GM18867 (cell line): ENCODE measurements at regions not wholly inside any gene's neighbourhood (a gene's known extent, or its start where the extent isn't known, plus 50 kb on each side); places are given as distances from the start of the nearest gene placed in this dataset.

Experiments used
- ATAC-seq: cut with Tn5 transposase; IDR thresholded peaks from one replicate; pipeline ENCODE4 v1.9.1; 2021; ENCODE audit warnings: mild to moderate bottlenecking, moderate library complexity; ENCODE audit not compliant: unreplicated experiment

DNA sequence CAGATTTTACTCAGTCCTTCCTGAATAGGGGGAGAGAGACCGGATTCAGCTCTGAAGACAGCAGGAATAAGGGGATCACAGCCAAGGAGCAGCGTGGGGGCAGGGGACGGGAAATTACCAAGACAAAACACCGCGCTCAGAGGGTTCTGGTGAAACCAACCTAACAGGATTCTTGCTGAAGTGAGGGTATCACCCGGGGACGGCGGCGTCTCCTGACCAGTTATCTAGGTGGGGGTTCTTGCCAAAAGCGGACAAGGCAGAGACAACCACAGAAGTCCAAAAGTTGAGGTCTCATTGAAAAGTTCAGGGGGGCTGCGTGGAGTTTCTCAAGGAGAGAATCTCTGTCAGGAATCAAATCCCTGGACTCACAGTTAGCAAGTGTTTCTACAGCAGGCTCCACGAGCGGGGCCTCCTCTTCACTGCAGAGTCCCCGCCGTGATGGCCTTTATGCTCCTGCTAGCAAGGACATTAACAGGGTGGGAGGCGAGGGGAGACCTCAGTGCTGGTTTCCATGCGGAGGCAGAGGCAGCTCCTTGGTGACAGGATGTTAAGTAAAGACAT lies 291.0 kb downstream of the BRD1 start:
- ATAC-seq = no peak

DNA sequence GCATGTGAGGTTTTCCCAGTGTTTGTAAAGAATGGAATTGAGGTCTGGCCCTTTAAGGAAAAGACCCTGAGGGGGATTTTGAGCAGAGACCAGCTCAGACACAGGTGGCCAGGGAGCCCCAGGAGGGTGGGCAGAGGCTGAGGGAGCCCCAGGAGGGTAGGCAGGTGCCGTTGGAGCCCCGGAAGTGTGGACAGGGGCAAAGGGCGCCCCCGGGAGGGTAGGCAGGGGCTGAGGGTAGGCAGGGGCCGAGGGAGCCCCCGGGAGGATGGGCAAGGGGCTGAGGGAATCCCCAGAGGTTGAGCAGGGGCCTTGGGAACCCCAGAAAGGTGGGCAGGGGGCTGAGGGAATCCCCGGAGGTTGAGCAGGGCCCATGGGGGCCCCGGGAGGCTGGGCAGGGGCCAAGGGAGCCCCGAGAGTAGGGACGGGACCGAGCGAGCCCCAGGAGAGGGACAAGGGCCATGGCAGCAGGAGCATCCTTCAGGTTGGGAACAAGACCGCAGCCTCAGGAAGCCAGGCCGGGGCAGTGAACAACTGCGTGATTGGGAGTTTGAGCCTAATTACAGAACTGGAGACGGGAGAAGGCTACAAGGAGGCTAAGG lies 292.0 kb downstream of the BRD1 start:
- ATAC-seq = no peak

DNA sequence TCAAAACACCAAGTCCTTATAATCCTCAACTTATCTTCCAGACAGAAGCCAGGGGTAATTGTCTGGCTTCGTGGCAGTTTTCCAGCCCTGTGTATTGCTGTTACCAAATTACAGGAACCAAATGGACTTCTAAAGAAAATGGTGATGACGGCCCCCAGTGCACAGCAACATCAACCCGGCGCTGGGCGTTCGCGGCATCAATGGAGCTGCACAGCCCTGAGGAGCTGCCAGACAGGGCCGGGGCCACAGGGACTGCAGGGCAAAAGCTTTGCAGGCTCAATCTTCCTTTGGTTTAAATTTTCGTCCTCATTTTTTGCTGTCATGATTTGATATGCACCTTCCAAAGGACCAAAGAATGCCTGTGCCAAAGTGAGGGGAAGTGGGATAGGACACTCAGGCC lies 292.5 kb downstream of the BRD1 start:
- ATAC-seq = no peak

DNA sequence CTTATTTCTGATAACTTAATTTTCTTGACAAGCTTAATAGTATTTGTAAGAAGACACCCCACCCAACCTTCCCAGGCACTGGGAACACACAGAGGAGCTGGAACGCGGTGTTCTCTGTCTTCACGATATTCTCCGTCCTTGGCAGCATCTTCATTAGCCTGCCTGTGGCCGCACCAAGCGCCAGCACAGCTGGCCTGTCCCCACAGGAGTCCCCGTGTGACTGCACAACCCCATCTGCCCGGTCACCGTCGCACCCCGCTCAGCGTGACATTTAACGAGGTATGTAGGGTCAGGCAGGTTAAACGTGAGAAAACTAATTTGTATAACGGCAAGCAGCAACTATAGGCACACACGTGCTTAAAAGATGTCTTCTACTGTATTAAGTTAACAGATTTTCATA lies 293.3 kb downstream of the BRD1 start:
- no peak for ATAC-seq

DNA sequence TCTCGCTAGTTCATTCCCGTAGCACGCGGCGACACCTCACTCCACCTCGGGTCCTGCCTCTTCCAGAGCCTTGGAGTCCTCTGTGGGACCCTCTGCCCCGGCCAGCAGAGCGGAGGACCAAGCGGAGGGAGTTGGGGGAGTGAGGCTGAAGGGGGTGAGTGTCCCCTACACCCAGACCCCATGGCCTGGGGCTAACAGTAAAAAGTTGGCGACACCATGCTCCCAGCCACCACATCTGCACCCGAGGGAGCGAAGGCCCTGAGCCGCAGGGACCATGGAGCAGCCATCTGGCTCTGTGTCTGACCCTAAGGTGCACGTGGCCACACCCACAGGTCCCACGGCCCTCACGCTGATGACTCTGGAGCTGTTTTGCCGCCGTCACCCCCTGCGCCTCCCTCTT lies 293.8 kb downstream of the BRD1 start:
- no peak for ATAC-seq

DNA sequence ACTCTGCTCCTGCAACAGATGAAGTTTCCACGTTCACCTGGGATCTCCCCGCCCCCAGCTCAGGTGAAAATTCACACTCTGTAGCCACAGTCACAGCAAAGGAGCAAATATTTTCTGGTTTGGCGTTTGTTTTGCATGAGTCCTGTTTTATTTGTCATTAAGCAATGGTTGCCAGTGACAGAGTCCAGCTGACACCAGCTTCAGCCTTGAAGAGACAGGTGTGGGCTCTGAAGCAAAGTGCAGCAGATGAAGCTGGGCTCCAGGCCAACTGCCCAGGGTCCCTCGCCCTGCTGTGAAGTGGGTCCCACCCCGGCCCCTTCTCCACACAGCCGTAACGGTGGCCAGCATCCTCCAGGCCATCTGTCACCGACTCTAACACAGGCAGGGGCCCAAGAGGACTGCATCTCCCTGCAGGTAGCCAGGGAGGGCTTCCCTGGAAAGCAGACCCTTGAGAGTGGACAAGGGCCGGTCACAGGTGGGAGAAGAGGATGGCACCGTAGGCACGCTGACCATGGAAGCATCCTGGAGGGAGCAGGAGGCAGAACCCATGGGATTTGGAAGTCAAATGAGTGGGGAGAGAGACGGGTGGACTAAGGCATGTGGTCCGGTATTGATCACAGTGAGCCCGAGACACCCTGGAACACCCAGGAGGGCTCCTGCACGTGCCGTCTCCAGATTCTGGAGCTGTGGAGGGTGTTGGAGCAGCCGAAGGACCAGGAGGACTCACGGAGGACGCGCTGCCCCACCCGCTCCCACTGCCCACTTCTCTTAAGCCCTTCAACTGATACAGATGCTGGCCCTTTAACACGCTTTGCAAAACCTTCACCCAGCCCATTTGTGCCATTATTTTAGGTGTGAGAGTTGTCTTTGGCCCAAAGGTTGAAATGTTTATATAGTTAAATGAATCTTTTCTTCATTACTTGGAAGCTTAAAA lies 294.5 kb downstream of the BRD1 start:
- no peak for ATAC-seq

DNA sequence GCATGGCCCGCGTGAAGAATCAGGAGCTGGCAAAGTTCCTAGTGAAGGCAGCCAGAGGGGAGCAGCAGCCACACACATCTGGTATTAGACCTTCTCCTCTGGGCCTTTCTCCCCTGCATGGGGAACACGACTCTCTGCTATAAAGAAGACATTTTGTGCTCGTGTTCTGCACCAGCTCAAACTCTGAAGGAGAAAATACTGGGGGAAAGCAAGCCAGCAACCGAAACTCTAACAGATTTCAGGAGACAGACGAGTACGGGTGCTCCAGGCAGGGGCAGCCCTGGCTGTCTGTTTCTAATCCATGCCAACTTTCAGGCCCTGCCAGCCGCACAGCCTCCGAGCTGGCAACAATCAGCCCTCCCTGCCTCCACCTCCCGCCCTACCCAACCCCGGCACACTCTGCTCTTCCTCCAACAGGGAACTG lies 296.3 kb downstream of the BRD1 start:
- ATAC-seq = no peak

DNA sequence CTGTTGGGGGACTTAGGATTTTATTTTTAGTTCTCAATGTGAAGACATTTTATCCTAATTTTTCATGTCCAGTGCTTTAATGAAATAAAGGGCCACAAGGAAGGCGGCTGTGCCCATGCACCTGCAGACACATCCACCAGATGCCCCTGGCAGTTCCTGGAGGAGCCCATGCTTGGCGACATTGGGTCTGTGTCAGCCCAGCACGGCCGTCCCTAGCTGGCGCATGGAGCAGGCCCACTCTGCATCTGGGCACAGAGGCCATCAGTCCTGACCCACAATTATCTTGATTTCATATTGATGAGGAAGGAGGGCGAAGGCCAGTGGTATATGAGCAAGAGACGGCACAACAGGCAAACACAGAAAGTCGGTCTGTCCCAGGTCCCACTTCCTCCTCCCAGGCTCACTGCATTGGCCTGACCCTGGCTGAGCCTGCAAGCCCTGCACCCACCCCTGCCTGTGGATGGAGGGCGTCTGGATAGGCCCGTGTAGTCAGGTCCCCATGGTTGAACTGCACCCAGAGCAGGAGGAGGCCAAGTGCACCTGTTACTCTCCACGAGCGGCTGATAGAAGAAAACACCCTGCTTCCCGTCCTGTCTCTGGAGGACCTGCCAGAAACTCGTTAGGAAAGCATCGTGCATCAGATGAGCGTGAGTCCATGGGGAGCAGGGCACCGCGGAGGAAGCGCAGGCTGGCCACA lies 296.9 kb downstream of the BRD1 start:
- ATAC-seq = no peak

DNA sequence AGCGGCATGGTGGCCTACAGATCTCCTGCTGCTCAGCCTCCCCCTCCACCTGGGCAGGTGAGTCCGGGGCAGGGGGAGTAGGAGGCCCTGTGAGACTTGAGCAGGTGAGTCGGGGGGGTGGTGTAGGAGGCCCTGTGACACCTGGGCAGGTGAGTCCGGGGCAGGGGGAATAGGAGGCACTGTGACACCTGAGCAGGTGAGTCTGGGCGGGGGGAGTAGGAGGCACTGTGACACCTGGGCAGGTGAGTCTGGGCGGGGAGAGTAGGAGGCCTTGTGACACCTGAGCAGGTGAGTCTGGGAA lies 299.3 kb downstream of the BRD1 start:
- no peak for ATAC-seq

DNA sequence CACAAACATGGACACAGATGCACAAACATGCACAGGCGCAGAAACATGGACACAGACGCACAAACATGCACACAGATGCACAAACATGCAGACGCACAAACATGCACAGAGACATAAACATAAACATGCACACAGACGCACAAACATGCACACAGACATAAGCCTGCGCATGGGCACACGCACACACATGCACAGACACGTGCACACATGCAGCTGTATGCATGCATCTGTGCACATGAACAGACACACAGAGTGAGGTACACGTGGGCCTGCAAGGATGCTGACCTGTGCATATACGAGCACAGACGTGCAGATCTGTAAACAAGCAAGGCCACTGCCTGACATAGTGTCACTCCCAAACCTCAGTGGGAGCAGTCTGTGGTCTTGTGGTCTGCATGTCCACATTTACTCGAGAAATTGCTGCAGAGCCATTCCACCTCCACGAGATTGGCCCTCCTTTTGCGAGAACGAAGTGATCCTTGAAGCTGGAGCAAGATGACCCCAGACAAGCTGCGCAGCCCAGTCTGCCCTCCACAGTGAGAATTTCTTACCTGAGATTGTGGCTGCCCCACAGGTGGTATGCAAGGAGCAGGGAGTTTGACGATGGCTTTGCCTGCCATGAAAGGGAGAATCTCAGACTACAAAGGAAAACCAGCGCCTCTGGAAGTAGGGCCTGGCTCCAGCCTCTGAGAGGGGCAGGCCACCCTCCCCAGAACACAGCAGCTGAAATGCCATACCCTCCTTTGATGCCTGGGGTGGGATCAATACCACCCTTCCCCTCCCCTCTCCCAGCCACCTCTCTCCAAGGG lies 299.9 kb downstream of the BRD1 start:
- ATAC-seq = no peak

DNA sequence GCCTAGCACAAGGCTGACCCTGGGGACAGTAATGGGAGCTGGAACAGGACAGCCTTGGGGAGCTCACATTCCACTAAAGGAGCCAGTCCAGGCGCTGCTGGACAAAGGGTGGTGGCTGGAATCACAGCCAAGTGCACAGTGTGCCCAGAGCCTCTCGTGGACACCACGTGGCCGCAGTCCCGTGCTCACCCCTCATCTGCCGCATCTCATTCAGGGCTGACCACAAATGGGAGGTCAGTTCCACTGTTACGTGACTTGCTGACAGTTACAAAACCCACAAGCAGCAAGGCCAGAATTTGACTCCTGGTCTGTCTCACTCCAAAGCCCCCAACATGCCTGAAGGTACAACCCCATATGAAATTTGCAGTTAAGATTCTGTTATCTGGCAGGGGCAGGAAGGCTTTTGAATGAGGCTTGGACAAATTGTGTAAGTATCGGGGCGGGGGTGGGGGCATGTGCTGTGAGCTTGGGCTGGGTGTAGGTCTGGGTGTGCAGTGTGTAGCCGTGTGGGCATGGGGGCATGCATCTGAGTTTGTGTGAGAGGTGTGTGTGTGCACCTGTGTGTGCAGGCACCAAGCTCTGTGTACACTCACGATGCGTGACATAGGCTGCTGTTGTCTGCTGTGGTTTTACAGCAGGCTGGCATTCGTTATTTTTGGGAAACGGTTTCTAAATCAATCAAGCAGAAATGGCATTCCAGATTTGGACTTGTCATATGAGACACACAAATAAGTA lies 301.7 kb downstream of the BRD1 start:
- no peak for ATAC-seq

DNA sequence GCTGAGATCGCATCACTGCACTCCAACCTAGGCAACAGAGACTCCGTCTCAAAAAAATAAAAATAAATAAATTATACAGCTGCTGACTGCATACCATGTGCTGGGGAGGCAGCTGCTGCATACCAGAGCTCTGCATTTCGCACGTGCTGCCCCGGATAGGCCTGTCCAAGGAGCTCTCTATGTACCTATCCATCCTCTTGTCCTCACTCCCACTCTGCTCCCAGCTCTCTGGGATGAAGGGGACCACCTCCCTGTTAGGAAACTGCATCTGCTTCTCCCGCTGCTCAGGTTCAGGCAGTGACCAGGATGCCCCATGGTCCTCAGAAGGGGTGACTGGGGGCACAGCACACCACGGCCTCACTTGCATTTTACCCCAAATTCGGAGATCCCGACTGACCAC lies 302.3 kb downstream of the BRD1 start:
- ATAC-seq = no peak

DNA sequence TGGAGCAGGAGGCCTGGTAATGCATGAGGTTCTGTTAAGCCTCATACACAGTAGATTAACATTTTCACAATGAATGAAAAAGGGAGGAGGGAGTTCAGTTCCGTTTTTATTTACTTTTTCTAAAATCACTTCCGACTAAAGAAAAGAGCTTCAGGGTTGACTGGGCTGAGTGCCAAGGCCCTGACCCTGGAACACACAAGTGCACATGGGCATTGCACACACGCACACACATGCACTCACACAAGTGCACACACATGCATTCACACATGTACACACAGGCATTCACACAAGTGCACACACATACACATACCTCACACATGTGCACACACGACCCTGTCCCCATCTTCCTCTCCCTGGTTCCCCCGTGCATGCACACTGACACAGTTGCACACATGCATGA lies 303.3 kb downstream of the BRD1 start:
- no peak for ATAC-seq

DNA sequence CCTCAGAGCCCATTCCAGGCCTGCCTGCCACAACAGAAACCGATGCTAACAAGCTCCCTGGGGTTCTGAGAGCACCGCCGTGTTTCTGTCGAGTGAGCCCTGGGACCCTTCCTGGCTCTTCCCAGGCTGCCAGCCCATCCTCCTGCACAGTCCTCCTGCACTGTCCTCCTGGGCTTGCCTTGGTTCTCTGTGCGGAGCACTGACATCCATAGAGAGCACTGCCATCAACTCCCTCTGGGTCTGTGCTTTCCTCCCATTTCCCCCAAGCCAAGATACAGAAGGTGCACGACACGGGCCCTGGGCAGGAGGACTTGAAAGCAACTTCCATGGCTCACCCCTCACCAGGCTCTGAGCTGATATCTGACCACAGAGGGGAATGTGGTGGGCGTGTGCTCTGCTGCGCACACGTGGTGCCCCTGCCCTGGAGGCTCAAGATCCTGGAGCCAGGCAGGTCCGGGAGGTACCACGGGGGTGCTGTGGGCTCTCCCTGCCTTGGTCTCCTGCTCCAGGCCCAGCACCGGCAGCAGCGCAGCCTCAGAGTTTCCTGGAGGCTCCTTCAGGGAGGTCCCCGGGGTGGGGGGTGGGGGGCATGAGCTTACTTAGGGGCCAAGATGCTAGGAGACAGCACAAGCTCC lies 304.2 kb downstream of the BRD1 start:
- ATAC-seq = no peak

DNA sequence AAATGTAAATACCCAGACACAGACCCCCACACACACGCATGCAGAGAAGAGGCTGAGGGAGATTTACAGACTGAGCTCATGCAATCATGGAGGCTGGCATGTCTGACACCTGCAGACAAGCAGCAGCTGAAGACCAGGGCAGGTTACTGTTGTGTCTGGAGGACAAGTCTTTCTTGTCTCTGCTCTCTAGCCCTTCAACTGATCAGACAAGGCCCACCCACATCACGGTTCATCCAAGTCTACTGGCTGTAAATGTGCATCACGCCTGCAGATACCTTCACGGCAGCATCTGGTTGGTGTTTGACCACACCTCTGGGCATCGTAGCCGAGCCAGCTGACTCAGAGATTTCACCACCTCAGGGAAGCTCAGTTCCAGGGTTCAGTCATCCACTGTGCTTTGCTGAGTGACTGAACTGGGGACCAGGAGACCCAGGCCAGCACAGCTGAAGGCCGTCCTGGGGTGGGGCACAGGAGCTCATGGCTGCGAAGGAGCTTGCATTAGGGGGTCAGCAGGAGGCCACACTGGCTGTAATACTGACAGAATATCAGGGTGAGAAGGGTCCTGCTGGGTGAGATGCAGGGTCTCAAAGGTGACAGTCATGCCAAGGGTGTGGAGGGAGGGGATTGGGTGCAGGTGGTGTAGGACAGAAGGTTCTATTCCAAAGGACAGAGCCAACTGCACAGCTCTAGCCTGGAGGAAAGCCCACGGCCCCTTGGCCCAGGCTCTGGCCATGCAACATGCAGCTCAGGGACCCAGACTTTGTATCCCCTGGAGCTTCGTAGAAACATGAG lies 304.9 kb downstream of the BRD1 start:
- ATAC-seq = no peak

DNA sequence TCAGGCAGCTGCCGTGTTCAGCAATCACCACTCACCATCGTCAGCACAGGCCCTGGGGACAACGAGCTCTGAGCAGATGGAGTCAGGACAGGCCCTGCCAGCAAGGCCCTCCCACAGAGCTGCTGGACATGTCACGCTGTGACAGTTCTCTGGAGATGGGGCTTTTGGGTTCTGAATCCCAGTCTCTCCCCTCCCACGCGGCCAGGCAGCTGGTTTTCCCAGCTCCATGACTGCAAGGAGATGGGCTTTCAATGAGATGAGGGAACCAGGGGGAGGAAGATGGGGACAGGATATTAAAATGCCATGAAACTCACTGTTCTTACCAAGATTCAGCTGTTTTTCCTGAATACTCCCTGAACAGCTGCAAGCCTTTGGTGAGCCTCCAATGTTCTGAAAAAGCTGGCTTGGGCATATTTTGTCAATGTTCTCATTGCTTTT lies 305.9 kb downstream of the BRD1 start:
- no peak for ATAC-seq

DNA sequence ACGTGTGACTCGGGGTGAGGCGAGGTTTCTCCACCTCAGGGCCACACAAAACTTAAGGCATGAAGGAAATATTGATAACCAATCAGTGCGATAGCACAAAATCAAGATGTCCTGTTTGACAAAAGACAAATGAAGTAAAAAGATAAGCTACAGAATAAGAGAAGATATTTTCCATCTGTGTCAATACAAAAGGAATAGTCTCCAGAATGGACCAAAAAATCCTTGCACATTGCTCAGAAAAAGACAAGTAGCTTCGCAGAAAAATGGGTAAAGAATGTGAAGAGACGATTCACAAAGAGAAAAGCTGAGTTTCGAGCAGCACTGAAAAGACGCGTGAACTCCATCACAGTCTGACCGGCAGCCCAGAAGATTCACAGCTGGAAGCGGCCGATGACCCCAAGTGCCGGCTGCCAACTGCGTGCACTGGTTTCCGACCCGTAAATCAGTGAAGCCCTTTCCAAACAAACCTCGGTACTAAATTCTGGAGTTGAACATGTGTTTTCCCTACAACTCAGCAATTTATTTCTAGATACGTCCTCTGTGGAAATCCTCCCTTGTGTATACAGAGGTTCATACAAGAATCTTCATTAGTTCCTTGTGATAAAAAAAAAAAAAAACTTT lies 308.4 kb downstream of the BRD1 start:
- ATAC-seq = no peak

DNA sequence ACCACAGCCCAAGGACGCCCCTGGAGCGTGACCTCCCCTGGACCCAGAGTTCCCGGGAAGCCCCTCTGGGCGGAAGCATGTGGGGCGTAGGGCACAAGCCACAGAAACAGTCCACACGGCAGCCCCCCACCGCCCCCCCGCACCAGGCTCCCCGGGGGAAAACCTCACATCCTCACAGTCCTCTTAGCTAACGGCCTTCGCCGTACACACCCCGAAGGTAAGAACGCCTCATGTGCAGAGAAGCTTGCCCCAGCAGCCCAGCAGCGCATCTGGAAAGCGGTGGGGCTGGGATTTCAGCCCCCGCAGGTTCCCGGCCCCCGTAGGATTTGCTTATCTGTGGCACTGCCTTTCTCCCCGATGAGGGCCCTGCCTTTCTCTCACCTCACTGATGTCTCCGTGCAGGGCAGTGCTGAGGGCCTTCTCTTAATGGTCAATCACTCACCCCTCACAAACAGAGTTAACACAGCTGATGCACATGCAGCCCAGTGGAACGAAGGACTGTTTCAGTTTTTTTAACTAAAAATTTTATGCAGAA lies 309.2 kb downstream of the BRD1 start:
- no peak for ATAC-seq
